ENCODE measurements at regions not wholly inside any gene's neighbourhood (a gene's known extent, or its start where the extent isn't known, plus 50 kb on each side); places are given as distances from the start of the nearest gene placed in this dataset.
"Not testable (repeated sequence)": the region's sequence is repeated elsewhere in the genome, so short reads cannot be mapped to it uniquely, and the experiment has no call there.

DNA sequence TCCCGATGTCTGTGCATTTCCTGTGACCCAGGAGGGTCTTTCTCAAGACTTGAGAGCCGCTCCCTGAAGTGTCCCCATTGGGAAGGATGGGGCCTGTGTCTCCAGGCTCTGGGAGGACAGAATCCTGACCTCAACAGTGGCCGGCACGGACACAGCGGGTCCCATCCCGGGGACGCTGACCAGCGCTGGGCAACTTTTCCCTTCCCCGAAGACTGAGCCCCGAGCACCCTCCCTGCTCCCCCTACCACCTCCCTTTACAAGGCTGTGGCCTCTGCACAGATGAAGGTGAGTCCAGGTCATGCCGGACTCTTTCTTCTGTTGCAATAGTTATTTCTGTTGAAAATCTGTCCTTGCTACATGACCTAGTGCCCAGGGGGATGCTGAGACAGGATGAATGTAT lies 135.7 kb downstream of the TMEM121 start:
- TF ChIP-seq, protein P1, sequence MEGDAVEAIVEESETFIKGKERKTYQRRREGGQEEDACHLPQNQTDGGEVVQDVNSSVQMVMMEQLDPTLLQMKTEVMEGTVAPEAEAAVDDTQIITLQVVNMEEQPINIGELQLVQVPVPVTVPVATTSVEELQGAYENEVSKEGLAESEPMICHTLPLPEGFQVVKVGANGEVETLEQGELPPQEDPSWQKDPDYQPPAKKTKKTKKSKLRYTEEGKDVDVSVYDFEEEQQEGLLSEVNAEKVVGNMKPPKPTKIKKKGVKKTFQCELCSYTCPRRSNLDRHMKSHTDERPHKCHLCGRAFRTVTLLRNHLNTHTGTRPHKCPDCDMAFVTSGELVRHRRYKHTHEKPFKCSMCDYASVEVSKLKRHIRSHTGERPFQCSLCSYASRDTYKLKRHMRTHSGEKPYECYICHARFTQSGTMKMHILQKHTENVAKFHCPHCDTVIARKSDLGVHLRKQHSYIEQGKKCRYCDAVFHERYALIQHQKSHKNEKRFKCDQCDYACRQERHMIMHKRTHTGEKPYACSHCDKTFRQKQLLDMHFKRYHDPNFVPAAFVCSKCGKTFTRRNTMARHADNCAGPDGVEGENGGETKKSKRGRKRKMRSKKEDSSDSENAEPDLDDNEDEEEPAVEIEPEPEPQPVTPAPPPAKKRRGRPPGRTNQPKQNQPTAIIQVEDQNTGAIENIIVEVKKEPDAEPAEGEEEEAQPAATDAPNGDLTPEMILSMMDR (IDR thresholded peaks at IDR 0.05): not testable (repeated sequence)
- not testable (repeated sequence) for TF ChIP-seq POLR2A (IDR thresholded peaks at IDR 0.05)
